Stomach (tissue), 8 donors: ENCODE measurements at regions not wholly inside any gene's neighbourhood (a gene's known extent, or its start where the extent isn't known, plus 50 kb on each side); places are given as distances from the start of the nearest gene placed in this dataset.
A peak's percentile ranks its signal among the peaks of the same experiment; 100 is the strongest.

Experiments
- DNase-seq, 2 donors: peaks; one replicate each; pipeline versions ENCODE4 v3.0.0 to v3.0.0-alpha.2; 2013 to 2019
- H3K27ac ChIP-seq, 5 donors: fragments of 200-600 bp in 4 of 5; sonication (generic) in 4 of 5; one replicate each; pipeline ENCODE4 v1.5.1; 2013 to 2019; ENCODE audit warnings: mild to moderate bottlenecking in 1 of 5, moderate library complexity in 1 of 5
- H3K27me3 ChIP-seq, 3 donors: fragments of 200-600 bp; sonication (generic); one replicate each; pipeline ENCODE4 v1.5.1; 2017 to 2019; ENCODE audit warnings: mixed run types in 1 of 3
- H3K36me3 ChIP-seq, 4 donors: fragments of 200-600 bp; sonication (generic); 1 replicate in 3 of 4; 2 replicates in 1 of 4; pipeline ENCODE4 v1.5.1; 2016 to 2019
- H3K4me1 ChIP-seq, 4 donors: fragments of 200-600 bp; sonication (generic); one replicate each; pipeline ENCODE4 v1.5.1; 2016 to 2019
- H3K4me3 ChIP-seq, 4 donors: fragments of 200-600 bp; sonication (generic) in 3 of 4; one replicate each; pipeline ENCODE4 v1.5.1; 2016 to 2019; ENCODE audit warnings: mild to moderate bottlenecking in 1 of 4
- H3K9me3 ChIP-seq, 4 donors: fragments of 200-600 bp; sonication (generic); one replicate each; pipeline ENCODE4 v1.5.1; 2016 to 2019
- CTCF ChIP-seq, 7 experiments: fragments of 450-650 bp in 4 of 7; fragments of 200-600 bp in 3 of 7; sonication (generic) in 3 of 7; IDR thresholded peaks; one replicate each; pipeline ENCODE4 v1.5.1; 2016 to 2019; ENCODE audit warnings: antibody characterized with exemption in 7 of 7, control low read depth in 2 of 7, mild to moderate bottlenecking in 1 of 7
- EP300 ChIP-seq: sonication (generic); formaldehyde crosslinking; IDR thresholded peaks from one replicate; pipeline ENCODE4 v1.6.1; 2017; ENCODE audit warnings: antibody characterized with exemption
- POLR2A ChIP-seq, 4 donors: fragments of 450-650 bp; IDR thresholded peaks; one replicate each; pipeline ENCODE4 v1.6.1; 2016; ENCODE audit warnings: antibody characterized with exemption in 4 of 4, control low read depth in 2 of 4, mild to moderate bottlenecking in 1 of 4, moderate library complexity in 1 of 4
- POLR2AphosphoS5 ChIP-seq, 3 donors: sonication (generic); formaldehyde crosslinking; IDR thresholded peaks; one replicate each; pipeline ENCODE4 v1.6.1; 2016; ENCODE audit warnings: antibody characterized with exemption in 3 of 3
- WGBS, 5 donors: extraction: QIAGEN DNeasy Blood & Tissue Kit in 3 of 5; methylation state at CpG; one replicate each; pipeline versions ENCODE4 v1.1.5 to v1.1.7; 2013 to 2018; 5-methylcytosine and 5-hydroxymethylcytosine counted together
- intact Hi-C: fragments of 100-400 bp; cut with DNase I; formaldehyde crosslinking; loops from one replicate; pipeline ENCODE4 v1.15.1; 2023; ENCODE audit warnings: low total_unique reads
- donor health status: healthy with polysubstance abuse.
- donor health status: Bipolar disorder and iron deficiency.
- donor health status: healthy.

GRCh38 chr12:30358671-30359070, 337.0 kb downstream of the IPO8 start:
- WGBS, 5 donors: 55 to 98% (median 91%) methylated on average over 3 of the region's 3 CpGs
- Histone ChIP-seq H3K27me3 (no peaks in the 10 kb centered on the region), H3K36me3 (no peaks in the 10 kb centered on the region), H3K4me3 (no peak overlapping the region), H3K27ac (no peak overlapping the region), H3K4me1 (no peaks in the 10 kb centered on the region), H3K9me3 (no peaks in the 10 kb centered on the region)
- DNase-seq: no peak
- TF ChIP-seq EP300 (no peak), CTCF (IDR thresholded peaks at IDR 0.05) (no peak), POLR2A (IDR thresholded peaks at IDR 0.05) (no peak), POLR2AphosphoS5 (IDR thresholded peaks at IDR 0.05) (no peak)
- intact Hi-C loops: no loop called here

- 48 to 61% (median 57%) methylated on average over 7 of the region's 7 CpGs for WGBS, 5 donors
- Histone ChIP-seq H3K4me1 (no peaks in the 10 kb centered on the region), H3K27me3 (no peaks in the 10 kb centered on the region), H3K4me3 (no peak overlapping the region), H3K27ac (no peak overlapping the region), H3K9me3 (no peaks in the 10 kb centered on the region), H3K36me3 (no peaks in the 10 kb centered on the region)
- no peak for TF ChIP-seq CTCF (IDR thresholded peaks at IDR 0.05)
- no peak for TF ChIP-seq POLR2A (IDR thresholded peaks at IDR 0.05)
- TF ChIP-seq POLR2AphosphoS5 (IDR thresholded peaks at IDR 0.05): no peak
- TF ChIP-seq EP300: no peak
- intact Hi-C loops: no loop called here
- DNase-seq: peak in 1 of 2 donors; percentile 4
Observed at GRCh38 chr12:30357766-30358490, 337.7 kb downstream of the IPO8 start.

- no peak for TF ChIP-seq EP300
- TF ChIP-seq POLR2AphosphoS5 (IDR thresholded peaks at IDR 0.05): no peak
- TF ChIP-seq POLR2A (IDR thresholded peaks at IDR 0.05): no peak
- TF ChIP-seq CTCF (IDR thresholded peaks at IDR 0.05): no peak
- H3K4me3 ChIP-seq: no peak overlapping the region
- no peaks in the 10 kb centered on the region for H3K4me1 ChIP-seq
- H3K27me3 ChIP-seq: no peaks in the 10 kb centered on the region
- no peaks in the 10 kb centered on the region for H3K36me3 ChIP-seq
- no peak for DNase-seq
- 60 to 77% (median 68%) methylated on average over 4 of the region's 4 CpGs for WGBS, 5 donors
- no peak overlapping the region for H3K27ac ChIP-seq
- intact Hi-C loops: no loop called here
- peaks cover 0 to 19% (median 8%) of the 10 kb centered on the region in 4 donors for H3K9me3 ChIP-seq
Observed at GRCh38 chr12:30345744-30346471, 349.8 kb downstream of the IPO8 start.

- DNase-seq: no peak
- H3K27me3 ChIP-seq: no peaks in the 10 kb centered on the region
- H3K4me1 ChIP-seq: no peaks in the 10 kb centered on the region
- intact Hi-C loops: no loop called here
- H3K4me3 ChIP-seq: no peak overlapping the region
- peaks cover 0 to 13% (median 0%) of the 10 kb centered on the region in 4 donors for H3K9me3 ChIP-seq
- no peak for TF ChIP-seq POLR2AphosphoS5 (IDR thresholded peaks at IDR 0.05)
- no peak for TF ChIP-seq CTCF (IDR thresholded peaks at IDR 0.05)
- TF ChIP-seq EP300: no peak
- no peak for TF ChIP-seq POLR2A (IDR thresholded peaks at IDR 0.05)
- H3K36me3 ChIP-seq: no peaks in the 10 kb centered on the region
- no peak overlapping the region for H3K27ac ChIP-seq
Observed at GRCh38 chr12:30330565-30330964, 365.1 kb downstream of the IPO8 start.
